ENCODE measurements at regions not wholly inside any gene's neighbourhood (a gene's known extent, or its start where the extent isn't known, plus 50 kb on each side); places are given as distances from the start of the nearest gene placed in this dataset.
A peak's percentile ranks its signal among the peaks of the same experiment; 100 is the strongest.

DNA sequence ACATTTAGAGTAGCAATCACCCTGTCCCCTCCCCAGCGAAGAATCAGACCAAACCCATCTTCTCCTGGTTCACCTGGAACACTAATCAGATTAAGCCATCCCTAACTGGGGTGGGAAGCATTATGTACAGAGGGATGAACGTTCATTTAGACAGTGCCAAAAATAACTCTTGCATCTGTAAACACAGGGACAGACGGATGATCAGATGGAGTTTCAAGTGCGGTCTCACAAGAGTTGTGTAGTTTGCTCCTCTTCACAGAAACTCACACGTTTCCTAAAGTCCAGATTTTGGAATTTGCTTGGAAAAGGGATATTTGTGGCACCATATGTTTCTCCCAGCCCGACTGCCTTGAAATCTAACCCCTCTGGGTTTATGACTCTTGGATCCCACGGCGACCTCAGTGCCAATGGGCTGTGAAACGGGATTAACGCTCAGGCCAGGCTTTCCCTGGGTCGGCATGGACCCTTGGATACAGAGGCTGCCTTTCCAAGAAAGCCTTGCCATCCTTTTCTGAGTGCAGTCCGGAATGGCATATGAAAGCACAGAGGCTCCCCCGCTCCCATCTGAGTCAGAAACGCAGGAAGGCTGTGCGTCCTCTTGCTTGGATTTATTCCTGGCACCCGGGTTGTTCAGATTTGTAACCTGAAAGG, 293.2 kb upstream of the HABP2 start:
- DNase-seq, result no peak

DNA sequence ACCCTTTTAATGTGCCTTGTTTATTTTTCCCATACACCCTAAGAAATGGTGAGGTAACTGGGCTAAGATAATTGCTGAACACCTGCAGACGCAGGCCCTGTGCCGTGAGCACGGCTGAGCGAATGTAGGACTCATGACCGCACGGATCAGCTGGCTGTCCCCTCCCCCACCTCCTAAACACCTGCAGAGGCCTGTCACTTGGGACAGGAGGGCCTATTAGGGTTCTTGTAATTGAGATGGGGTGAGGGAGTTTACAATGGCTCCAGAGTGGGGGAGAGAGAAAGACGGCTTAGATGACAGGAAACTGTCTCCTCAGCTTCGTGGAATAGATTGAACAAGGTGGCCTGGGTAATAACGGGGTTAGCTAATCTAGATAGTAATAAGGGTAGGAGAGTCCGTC, 291.7 kb upstream of the HABP2 start:
- peak; percentile 4 for DNase-seq

DNA sequence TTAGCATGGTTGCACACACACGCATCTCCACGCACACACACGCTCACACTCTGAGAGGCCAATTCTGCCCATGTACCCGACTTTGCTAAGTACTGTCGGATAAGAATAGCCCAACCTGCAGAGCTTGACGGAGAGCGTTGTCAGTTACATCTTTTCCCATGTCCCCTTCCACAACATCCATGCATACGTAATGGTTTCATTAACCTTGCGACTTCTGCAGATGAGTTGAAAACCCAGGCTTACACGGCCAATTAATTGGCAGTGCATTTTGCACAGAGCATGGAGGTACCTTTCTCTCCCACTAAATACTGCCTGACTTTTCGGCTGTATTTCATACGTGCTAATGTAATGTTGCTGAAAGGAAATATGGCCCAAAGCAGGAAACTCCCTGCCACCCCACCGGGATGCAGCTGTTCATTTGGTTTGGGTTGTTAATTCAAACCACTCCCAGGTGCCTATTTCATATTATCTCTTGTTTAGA, 291.2 kb upstream of the HABP2 start:
- peak; percentile 4 for DNase-seq

DNA sequence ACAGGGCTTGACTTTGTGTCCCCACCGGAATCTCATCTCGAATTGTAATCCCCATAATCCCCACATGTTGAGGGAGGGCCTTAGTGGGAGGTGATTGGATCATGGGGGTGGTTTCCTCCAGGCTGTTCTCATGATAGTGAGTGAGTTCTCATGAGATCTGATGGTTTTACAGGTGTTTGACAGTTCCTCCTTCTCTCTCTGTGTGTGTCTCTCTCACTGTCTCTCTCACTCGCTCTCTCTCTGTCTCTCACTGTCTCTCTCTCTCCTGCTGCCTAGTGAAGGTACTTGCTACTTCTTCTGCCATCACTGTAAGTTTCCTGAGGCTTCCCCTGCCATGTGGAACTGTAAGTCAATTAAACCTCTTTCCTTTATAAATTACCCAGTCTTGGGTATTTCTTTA, 289.8 kb upstream of the HABP2 start:
- DNase-seq, result no peak

DNA sequence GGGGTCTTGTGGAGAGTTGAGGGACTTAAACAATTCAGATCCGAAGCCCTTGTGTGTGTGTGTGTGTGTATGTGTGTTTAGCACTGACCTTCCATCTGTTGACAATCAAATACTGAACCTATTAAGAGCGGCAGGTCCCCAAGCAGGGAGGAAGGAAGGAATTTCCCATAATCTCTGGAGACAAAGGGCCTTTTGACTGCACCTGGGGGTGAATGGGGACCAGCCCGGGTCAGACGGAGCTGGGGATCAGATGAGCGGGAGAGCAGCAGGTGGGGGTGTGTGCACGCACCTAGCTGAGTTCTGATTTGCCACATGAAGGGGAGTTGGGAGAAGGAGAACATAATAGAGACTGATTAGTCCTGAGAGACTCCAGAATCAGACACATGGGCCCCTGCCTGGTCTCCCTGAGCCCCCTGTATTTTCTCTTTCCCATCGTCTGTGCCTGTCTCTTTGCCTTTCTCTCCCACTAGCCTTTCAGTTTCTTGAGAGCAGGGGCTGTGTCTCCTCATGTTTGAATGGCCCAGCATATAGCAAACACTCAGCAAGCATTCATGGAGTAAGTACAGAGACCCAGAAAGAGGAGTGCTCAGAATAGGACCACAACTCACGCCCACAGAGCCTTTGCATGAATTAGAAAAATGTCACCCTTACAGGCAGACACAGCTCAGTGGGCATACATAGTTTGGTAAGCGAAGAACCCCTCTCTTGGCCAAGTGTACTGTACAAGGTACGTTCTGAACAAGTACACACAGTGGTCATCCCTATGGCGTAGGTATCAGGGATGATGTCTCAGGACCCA, 288.3 kb upstream of the HABP2 start:
- DNase-seq, result no peak

DNA sequence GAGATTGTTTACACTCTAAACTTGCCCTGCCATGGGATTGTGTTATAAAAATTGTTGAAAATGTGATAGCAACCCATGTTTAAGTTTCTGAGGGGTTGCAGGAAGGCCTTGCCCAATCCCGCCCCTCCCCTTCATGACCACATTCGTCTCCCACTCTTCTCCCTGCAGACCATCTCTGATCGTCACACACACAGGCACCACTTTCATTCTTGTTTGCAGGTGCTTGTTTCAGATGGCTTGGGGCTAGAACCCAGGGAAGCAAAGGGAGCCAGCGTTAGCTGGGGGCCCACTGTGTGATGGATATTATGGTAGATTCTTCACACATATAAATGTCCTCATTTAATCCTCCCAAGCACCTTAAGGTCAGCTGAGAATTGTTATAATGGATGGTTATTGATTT, 286.7 kb upstream of the HABP2 start:
- DNase-seq, result no peak

DNA sequence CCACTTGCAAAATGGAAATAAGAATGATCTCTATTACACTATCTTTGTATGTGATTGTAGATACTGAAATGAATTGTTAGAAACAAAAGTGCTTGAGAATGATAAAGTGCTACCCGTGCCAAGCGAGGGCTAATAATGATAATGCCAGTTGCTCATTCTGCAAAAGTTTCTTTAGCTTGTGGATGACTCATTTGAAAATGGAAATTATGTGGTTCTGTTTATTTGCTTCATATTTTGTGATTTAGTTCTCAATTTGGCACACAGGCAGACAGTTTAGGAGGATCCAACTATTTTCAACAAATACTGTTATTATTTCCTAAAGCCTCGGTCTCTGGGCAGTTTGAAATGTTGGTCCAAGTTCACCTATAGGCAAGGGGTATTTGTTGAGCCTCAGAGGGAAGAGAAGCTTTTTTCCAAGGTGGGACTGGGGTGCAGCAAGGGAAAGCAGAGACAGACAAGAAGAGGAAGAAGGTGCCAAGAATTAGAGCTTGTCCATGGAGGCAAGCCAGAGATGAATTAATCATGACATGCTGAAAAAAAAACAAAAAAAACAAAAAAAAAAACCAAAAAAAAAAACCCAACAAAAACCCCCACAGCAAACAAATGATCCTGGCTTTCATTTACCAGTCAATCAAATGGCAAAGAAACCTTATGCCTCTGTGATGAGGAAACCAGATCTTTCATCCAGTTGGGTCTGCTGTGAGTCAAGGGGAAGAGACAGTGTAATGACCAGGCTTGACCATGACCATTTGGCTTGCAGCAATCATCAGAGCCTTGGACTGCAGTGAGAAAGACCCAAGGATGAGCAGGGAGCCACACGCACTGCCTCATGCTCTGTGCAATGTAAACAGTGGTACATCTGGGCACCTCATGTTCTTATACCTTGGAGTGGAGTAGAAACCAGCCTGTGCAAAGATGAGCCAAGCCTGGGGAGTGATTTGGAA, 285.0 kb upstream of the HABP2 start:
- no peak for DNase-seq

DNA sequence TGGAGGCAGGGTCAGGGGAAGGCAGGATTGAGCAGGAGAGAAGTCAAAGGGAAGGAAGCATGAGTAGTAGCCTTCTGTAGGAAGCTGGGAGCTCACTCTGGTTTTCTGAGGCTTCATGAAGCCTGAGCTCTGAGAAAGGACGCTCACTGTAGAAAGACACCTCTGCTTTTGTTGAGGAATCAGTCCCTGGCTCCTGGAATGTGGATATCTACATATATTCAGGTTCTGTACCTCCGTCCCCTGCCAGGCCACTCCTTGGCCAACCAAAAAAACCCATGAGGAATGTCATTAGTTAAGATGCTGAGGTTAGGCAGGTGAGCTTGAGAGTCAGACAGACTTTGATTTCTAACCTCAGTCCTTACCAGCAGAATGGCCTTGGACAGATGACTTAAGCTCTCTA, 283.5 kb upstream of the HABP2 start:
- no peak for DNase-seq

DNA sequence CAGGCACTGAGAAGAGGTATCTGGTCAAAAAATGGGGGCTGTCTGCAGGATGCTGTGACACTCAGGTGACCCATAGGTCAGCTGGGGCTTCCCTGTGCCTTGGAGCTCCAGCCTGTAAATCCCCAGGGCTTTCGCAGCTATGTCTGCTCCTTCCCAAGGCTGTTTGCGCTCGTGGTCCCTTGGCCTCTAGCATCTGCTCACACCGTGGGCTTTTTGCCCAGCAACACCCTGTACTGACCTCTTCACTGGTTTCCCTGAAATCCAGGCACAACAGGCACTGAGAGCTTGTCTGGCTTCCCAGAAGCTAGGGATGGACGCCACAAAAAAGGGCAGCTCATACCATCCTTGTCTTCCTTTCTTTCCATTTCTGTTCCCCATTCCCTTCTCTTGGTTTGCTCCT, 280.3 kb upstream of the HABP2 start:
- no peak for DNase-seq

DNA sequence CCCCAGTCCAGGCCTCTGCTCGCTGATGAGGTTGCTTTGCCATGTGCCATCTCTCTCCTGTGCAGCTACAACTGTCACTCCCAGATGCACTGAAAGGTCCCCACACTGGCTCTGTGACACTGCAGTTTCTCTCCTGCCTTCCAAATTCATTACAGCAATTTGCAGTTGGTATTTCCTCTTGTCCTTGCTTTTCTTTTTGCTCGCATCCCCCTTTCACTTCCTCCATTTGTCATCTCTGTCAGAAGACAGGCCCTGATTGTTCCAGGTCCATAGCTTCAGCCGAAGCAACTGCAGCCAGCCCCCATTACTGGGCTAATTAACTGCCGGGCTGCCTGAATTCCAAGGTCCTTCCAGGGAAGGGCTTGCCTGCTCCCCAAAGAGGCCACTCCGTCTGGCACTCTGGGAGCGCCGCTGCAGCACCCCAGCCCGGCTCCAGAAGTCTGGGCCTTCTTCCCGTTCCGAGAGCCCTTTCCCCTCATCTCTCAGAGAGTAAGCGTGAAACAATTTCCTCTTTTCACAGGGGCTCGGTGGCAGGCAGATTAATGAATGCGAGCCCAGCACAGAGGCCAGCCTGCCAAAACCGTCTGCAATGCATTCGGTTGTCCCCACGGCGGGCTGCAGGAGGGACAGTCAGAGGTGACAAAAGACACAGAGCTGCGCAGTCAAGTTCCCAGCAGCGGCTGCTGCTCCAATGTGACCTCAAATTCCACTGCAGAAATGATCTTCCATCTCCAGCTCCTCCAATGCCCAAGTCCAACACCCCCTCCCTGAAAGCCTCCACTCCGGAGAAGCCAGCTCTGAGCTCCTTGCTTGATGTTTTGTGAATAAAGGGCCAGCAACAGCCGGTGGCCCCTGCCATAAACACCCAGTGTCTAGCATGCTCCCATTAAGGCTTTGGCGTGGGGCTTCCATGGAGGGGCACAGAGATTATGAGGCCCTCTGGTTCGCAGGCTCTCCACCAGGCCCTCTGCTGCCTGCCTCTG, 279.4 kb upstream of the HABP2 start:
- DNase-seq, result no peak

DNA sequence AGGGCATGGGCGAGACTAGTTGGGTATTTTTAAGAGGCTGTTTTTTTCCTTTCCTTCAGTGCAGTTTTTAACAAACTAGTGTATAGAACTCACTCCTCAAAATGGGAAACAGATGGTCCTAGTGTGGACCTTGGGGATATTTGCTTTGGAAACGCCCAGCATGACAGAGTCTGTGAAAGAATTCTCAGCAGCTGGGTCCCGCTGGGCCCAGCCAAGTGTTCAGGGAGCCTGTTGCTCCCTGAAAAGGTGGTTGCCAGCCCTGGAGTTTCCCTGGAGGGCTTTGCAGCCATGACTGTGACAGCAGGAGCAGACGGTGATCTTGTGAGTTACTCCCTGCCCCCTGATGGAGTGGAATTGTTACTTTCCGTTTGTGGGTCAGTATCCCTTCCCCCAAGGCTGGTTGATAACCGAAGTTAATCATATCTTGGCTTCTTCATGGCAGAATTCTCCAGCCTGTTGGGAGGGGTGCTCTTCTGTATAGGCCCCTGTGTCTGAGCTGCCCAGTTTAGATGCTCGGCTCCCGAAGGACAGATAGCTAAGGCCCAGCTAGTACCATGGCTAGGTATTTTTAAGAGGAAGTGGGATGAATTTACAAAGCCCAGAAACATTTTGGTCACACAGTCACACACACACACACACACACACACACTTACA, 278.6 kb upstream of the HABP2 start:
- DNase-seq, result peak; percentile 6

DNA sequence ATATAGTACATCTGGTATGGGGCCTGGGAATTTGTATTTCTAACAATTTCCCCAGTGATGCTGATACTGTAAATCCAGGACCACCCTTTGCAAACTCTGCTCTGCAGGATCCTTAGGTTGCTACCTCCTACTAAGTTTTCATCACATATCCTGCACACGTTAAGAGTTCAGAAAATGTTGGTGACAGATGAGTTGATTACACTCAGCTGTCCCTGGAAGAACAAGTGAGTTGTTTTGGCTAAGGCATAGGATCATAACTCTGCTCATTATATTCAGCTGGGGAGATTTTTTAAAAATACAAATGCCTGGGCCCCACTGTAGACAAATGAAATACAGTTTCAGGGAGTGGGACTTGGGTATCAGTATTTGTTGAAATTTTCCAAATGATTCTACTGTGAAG, 274.6 kb upstream of the HABP2 start:
- no peak for DNase-seq

DNA sequence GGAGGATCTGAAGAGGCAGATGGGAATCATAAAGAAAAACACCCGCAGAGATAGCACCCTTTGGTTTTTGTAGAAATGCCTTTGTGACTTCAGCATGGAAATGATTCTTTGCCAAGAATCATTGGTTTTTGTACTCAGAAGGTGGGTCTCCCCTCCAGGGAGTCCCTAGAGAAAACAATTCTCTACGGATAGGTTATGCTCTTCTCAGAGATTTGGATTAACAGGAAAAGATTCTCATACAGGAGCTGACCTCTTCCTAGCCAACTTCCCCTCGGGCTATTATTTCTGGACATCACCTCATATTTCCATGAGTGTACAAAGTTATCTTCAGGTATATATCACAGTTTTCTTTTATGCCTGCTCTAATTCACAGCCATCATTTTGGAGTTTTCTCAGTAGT, 274.2 kb upstream of the HABP2 start:
- no peak for DNase-seq

DNA sequence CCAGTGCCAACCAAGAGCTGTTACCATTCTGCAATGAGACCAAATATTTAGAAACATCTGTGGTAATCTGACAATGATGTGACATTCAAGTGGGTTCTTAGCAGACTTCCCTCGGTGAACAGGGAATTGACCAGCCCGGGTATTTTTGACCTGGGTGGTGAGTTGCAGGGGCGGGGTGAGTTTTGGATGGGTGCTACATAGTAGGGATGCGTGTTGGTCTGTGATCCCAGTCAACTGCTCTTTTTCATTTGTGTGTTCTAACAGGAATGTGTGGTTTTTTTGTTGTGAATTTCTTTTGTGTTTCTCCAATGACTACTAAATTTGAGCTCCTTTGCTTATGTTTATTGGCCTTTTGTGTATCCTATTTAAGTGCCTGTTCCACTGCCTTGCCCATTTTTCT, 273.6 kb upstream of the HABP2 start:
- no peak for DNase-seq

DNA sequence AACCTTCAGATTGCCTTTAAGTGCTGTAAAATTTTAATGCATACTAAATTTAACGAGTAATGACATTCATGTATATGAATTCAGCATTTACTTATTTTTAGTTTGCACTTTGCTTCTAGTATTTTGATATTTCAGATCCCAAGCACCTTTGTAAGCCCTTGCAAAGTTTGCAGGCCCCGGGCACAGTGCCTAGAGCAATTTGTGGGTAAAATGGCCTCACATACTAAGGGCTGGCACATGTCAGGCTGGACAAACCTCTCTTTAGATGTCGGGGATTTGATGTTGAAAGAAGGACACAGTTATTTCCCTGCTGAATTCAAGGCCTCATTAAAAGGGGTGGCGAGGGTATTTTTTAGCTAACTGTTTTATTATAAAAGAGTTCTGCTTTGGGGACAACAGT, 270.3 kb upstream of the HABP2 start:
- no peak for DNase-seq

DNA sequence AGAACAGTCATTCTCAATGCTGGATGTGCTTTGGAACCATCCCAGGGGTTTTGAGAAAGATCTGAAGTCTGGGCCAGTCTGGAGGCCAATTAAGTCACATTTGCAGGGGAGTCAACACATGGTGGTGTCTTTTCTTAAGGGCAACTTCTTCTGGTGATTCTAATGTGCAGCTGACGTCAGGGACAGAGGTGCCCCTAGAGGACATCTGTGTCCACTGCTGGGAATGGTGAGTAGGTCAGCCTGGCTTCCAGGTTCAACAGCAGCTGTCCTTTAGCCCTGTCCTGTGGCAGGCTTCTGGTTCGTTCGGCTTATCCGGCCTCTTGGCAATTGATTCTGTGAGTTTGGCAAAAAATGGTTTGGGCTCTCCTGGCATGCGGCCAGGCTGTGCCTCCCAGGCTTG, 269.7 kb upstream of the HABP2 start:
- no peak for DNase-seq

DNA sequence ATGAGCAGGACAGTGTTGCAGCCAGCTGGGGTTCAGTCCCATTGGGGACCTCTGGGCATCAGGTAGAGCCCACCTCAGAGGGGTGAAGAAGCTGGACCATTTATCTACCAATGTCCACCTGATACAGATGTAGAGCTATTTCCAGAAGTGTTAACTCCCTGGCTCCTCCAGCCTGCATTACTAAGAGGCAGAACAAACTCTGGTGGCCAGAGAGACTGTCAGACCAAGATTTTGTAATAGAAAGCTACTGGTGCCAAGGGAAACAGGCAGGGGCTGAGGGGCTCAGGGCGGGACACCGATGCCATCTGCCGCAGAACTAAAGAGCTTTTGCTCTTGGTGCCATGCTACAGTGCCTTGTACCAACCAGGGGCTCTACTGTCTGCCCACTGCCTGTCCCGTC, 268.2 kb upstream of the HABP2 start:
- no peak for DNase-seq

DNA sequence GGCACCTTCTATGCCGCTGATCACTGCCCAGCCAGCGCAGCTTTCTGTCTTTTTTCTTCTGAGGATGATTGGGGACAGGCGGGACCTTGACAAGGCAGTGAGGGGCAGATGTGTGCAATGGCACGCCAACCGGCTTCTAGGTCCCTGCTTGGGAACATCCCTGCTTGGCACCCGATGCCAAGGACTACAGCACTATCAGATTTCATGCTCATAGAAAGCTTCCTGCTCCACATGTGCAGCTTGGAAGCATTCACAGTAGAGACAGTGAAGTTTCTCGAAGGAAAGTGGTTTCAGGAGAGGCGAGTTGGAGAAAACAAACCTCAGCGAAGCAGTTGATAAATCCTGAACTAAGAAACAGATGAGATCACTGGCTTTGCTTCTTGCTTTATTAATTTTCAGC, 267.5 kb upstream of the HABP2 start:
- no peak for DNase-seq

DNA sequence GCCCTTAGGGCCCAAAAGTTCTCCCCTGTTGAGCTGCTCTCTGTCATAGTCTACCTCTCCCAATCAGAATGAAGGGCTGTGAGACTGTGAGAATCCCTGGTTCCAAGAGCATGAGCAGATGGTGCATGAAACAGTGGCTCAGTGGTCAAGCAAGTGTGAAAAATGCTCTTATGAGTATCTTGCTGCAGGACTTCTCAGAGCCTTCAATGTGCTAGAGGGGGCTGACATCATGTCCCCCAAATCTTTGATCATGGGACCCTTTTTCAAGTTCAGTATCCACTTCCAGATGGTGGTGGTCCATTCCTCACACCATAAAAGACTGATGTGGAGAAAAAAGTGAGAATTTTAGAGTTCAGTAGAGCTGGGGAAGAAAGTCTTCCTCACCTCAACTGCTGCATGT, 265.3 kb upstream of the HABP2 start:
- no peak for DNase-seq

DNA sequence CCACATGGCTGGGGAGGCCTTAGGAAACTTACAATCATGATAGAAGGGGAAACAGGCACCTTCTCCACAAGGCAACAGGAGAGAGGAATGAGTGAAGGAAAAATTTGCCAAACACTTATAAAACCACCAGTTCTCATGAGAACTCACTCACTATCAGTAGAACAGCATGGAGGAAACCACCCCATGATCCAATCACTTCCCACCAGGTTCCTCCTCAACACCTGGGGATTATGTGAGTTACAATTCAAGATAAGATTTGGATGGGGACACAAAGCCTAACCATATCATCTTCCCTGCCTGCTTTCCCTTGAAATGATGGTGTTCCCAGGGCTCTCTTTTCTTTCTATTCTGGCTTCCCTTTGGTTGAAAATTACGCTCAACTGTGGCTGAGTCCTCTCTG, 262.7 kb upstream of the HABP2 start:
- no peak for DNase-seq

DNA sequence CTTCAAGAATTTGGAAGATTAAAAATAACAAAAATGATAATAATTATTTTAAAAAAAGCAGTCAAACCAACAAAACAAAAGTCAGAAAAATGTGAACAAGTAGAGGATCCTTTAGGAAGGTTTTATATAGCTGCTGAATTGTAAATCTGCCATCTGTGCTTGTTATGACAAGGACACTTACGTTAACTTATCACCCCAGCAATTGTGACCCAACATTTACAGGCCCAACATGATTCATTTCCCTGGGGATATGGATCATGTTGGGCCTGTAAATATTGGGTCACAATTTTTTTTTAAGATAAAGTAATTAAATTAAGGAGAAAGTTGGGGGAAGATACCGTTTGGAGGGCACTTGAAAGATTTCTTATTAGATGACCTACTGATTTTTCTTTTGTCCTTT, 261.4 kb upstream of the HABP2 start:
- DNase-seq, result no peak

DNA sequence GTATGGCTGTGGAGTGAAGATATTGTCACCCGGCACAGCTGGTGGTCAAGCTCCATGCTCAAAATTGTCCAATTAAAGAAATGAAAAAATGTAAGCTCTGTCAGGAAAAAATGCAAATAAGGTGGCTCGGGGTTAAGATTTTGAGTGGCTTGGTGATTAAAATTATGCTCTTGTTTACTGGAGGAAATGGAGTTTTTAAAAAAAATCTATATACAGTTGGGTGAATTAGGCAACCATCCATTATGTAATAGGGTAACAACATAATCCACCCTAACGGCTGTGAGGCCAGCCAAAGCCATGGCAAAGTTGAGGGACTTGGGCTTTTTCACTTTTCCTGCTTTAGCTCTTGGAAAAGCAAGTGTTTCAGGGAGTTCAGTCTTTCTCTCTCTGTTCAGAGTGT, 260.8 kb upstream of the HABP2 start:
- DNase-seq, result no peak
